ENCODE measurements at regions not wholly inside any gene's neighbourhood (a gene's known extent, or its start where the extent isn't known, plus 50 kb on each side); places are given as distances from the start of the nearest gene placed in this dataset.

DNA sequence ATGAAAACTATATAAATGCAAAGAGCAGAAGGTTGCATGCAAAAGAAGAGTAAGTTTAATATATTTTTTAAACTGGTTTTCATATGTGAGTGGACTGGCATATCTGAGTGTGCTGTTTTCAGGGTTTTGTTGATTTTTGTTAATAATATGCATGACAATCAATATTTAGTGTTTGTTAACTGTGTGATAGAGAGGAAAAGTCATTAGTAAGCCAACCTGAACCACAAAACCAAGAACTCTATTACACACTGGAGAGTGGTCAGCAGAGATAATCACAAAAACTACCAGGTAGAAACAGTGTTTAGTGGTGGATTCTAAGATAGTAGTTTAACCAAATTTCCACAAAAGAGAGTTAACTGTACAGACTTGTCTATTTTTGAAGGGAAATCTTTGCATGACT is 396.9 kb downstream of the GASK1B start:
- TF ChIP-seq GABPA (IDR thresholded peaks at IDR 0.05; ENCODE audit: low read depth) = no peak
- TF ChIP-seq CTCF (IDR thresholded peaks at IDR 0.05; ENCODE audit: insufficient read depth, low read length) = no peak
- TF ChIP-seq, protein P1, sequence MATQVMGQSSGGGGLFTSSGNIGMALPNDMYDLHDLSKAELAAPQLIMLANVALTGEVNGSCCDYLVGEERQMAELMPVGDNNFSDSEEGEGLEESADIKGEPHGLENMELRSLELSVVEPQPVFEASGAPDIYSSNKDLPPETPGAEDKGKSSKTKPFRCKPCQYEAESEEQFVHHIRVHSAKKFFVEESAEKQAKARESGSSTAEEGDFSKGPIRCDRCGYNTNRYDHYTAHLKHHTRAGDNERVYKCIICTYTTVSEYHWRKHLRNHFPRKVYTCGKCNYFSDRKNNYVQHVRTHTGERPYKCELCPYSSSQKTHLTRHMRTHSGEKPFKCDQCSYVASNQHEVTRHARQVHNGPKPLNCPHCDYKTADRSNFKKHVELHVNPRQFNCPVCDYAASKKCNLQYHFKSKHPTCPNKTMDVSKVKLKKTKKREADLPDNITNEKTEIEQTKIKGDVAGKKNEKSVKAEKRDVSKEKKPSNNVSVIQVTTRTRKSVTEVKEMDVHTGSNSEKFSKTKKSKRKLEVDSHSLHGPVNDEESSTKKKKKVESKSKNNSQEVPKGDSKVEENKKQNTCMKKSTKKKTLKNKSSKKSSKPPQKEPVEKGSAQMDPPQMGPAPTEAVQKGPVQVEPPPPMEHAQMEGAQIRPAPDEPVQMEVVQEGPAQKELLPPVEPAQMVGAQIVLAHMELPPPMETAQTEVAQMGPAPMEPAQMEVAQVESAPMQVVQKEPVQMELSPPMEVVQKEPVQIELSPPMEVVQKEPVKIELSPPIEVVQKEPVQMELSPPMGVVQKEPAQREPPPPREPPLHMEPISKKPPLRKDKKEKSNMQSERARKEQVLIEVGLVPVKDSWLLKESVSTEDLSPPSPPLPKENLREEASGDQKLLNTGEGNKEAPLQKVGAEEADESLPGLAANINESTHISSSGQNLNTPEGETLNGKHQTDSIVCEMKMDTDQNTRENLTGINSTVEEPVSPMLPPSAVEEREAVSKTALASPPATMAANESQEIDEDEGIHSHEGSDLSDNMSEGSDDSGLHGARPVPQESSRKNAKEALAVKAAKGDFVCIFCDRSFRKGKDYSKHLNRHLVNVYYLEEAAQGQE (IDR thresholded peaks at IDR 0.05; ENCODE audit: insufficient replicate concordance, low read depth) = no peak
- TF ChIP-seq SPI1 (IDR thresholded peaks at IDR 0.05; ENCODE audit: borderline replicate concordance, low read depth) = no peak
- no peak for TF ChIP-seq POLR2AphosphoS5 (IDR thresholded peaks at IDR 0.05; ENCODE audit: low read depth)
- H3K4me3 ChIP-seq (replicated peaks; ENCODE audit: insufficient read depth, low read length) = no peak overlapping the region
- DNase-seq (ENCODE audit: low read depth in 1 of 2, low spot score in 1 of 2) = no peak
- no peak overlapping the region for H3K27ac ChIP-seq (replicated peaks)
- no peaks in the 10 kb centered on the region for H3K27me3 ChIP-seq (ENCODE audit: insufficient read depth, poor library complexity, severe bottlenecking)

DNA sequence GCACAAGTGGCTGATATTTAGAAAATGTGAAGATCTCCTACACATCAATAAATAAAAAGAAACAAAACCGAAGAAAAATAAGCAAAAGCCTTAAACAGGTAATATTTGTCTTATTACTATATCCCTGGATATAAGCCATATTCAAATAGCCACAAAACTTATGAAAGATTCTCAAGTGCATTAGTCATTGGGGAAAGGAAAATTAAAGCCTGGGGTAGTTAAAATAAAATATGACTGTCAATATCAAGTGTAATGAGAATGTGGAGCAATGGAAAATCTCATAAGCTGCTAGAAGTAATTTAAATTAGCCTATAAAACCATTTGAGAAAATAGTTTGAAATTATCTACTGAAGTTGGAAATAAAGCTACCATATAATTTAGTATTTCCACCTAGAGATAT is 399.9 kb downstream of the GASK1B start:
- DNase-seq (ENCODE audit: low read depth in 1 of 2, low spot score in 1 of 2) = no peak
- Histone ChIP-seq H3K4me3 (replicated peaks; ENCODE audit: insufficient read depth, low read length) (no peak overlapping the region), H3K27me3 (ENCODE audit: insufficient read depth, poor library complexity, severe bottlenecking) (no peaks in the 10 kb centered on the region), H3K27ac (replicated peaks) (no peak overlapping the region)
- TF ChIP-seq POLR2AphosphoS5 (IDR thresholded peaks at IDR 0.05; ENCODE audit: low read depth) (no peak), CTCF (IDR thresholded peaks at IDR 0.05; ENCODE audit: insufficient read depth, low read length) (no peak), SPI1 (IDR thresholded peaks at IDR 0.05; ENCODE audit: borderline replicate concordance, low read depth) (no peak), GABPA (IDR thresholded peaks at IDR 0.05; ENCODE audit: low read depth) (no peak)
- TF ChIP-seq, protein P1 (IDR thresholded peaks at IDR 0.05; ENCODE audit: insufficient replicate concordance, low read depth) = no peak

DNA sequence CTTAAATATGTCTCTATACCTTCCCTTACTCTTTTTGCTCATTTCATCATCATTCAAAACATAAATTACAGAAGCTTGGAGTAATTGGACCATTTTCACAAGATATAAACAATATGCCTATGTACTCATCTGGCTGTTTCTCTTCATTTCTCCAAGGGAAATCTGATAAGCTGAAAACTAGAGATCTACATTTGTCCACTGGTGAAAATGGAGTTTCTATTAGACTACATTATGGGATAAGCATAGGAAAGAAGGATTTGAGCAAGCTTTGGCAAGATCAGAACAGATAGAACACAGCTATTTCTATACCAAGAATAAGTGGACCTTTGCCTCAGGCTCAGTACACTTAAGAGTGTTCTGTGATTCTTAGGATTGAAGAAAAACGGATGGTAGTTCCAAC is 404.4 kb downstream of the GASK1B start:
- H3K27me3 ChIP-seq (ENCODE audit: insufficient read depth, poor library complexity, severe bottlenecking) = no peaks in the 10 kb centered on the region
- no peak for DNase-seq (ENCODE audit: low read depth in 1 of 2, low spot score in 1 of 2)
- H3K4me3 ChIP-seq (replicated peaks; ENCODE audit: insufficient read depth, low read length) = no peak overlapping the region
- TF ChIP-seq POLR2AphosphoS5 (IDR thresholded peaks at IDR 0.05; ENCODE audit: low read depth) = no peak
- no peak for TF ChIP-seq CTCF (IDR thresholded peaks at IDR 0.05; ENCODE audit: insufficient read depth, low read length)
- TF ChIP-seq SPI1 (IDR thresholded peaks at IDR 0.05; ENCODE audit: borderline replicate concordance, low read depth) = no peak
- no peak for TF ChIP-seq GABPA (IDR thresholded peaks at IDR 0.05; ENCODE audit: low read depth)
- TF ChIP-seq, protein P1 (IDR thresholded peaks at IDR 0.05; ENCODE audit: insufficient replicate concordance, low read depth) = no peak
- H3K27ac ChIP-seq (replicated peaks) = no peak overlapping the region

Data from HL-60 (cell line).